ENCODE measurements at regions not wholly inside any gene's neighbourhood (a gene's known extent, or its start where the extent isn't known, plus 50 kb on each side); places are given as distances from the start of the nearest gene placed in this dataset.

- TF ChIP-seq, protein P1, sequence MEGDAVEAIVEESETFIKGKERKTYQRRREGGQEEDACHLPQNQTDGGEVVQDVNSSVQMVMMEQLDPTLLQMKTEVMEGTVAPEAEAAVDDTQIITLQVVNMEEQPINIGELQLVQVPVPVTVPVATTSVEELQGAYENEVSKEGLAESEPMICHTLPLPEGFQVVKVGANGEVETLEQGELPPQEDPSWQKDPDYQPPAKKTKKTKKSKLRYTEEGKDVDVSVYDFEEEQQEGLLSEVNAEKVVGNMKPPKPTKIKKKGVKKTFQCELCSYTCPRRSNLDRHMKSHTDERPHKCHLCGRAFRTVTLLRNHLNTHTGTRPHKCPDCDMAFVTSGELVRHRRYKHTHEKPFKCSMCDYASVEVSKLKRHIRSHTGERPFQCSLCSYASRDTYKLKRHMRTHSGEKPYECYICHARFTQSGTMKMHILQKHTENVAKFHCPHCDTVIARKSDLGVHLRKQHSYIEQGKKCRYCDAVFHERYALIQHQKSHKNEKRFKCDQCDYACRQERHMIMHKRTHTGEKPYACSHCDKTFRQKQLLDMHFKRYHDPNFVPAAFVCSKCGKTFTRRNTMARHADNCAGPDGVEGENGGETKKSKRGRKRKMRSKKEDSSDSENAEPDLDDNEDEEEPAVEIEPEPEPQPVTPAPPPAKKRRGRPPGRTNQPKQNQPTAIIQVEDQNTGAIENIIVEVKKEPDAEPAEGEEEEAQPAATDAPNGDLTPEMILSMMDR (IDR thresholded peaks at IDR 0.05; ENCODE audit: low read length, missing control alignments): no peak
- no peak overlapping the region for H3K4me3 ChIP-seq (replicated peaks; ENCODE audit: low read depth, low read length)
- DNase-seq (ENCODE audit: low read depth): no peak
Observed at GRCh38 chr10:35907548-35907947, 265.5 kb upstream of the FZD8 start.

DNA sequence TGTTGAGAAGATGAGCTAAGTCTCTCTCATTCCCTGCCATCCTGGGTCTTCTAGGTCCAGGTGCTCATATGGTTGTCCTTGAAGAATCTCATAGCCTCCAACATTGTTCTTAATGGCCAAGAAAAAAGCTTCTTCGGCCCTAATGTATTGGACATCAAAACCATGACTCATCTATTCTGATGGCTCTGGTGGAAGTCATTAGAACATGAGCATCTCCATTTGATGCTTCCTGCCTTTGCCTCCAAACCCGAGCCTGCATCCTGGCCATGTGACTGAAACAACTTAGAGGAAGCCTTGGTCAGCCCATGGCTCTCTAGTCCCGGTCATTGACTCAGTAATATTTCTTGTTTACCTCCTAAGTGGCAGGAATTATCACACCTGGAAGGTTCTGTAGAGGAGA, 264.1 kb upstream of the FZD8 start:
- TF ChIP-seq, protein P1 (IDR thresholded peaks at IDR 0.05; ENCODE audit: low read length, missing control alignments): no peak
- no peak overlapping the region for H3K4me3 ChIP-seq (replicated peaks; ENCODE audit: low read depth, low read length)
- no peak for DNase-seq (ENCODE audit: low read depth)

DNA sequence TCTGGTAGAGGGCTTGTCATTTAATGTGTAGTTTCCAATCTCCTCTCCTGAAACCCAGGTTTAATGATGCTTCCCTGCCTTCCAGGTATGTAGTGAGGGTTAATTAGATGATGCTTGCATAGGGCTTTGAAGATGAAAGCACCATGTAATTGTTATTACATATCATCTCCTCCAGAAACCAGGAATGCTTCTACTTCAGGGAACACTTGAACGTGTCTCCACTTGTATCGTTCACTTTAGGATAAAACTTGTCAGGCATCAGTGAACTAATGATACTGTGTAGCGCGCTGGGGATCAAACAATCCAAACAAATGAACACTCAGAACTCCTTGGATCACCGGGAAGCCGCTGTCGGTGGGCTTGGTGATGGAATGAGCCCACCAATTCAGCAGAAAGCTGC, 260.9 kb upstream of the FZD8 start:
- no peak overlapping the region for H3K4me3 ChIP-seq (replicated peaks; ENCODE audit: low read depth, low read length)
- TF ChIP-seq, protein P1 (IDR thresholded peaks at IDR 0.05; ENCODE audit: low read length, missing control alignments): no peak
- no peak for DNase-seq (ENCODE audit: low read depth)

GRCh38 chr10:35898716-35899440, 256.8 kb upstream of the FZD8 start:
- TF ChIP-seq, protein P1 (IDR thresholded peaks at IDR 0.05; ENCODE audit: low read length, missing control alignments): no peak
- no peak overlapping the region for H3K4me3 ChIP-seq (replicated peaks; ENCODE audit: low read depth, low read length)
- no peak for DNase-seq (ENCODE audit: low read depth)

- peak; percentile 63 for DNase-seq (ENCODE audit: low read depth)
- TF ChIP-seq, protein P1 (IDR thresholded peaks at IDR 0.05; ENCODE audit: low read length, missing control alignments): no peak
- no peak overlapping the region for H3K4me3 ChIP-seq (replicated peaks; ENCODE audit: low read depth, low read length)
Observed at GRCh38 chr10:35896001-35896400, 253.9 kb upstream of the FZD8 start.

GRCh38 chr10:35895331-35895730, 253.2 kb upstream of the FZD8 start:
- no peak for DNase-seq (ENCODE audit: low read depth)
- H3K4me3 ChIP-seq (replicated peaks; ENCODE audit: low read depth, low read length): no peak overlapping the region
- TF ChIP-seq, protein P1 (IDR thresholded peaks at IDR 0.05; ENCODE audit: low read length, missing control alignments): no peak

- TF ChIP-seq, protein P1 (IDR thresholded peaks at IDR 0.05; ENCODE audit: low read length, missing control alignments): no peak
- DNase-seq (ENCODE audit: low read depth): no peak
- no peak overlapping the region for H3K4me3 ChIP-seq (replicated peaks; ENCODE audit: low read depth, low read length)
Observed at GRCh38 chr10:35892526-35892925, 250.4 kb upstream of the FZD8 start.
